ENCODE measurements at regions not wholly inside any gene's neighbourhood (a gene's known extent, or its start where the extent isn't known, plus 50 kb on each side); places are given as distances from the start of the nearest gene placed in this dataset.

- TF ChIP-seq, protein P1, sequence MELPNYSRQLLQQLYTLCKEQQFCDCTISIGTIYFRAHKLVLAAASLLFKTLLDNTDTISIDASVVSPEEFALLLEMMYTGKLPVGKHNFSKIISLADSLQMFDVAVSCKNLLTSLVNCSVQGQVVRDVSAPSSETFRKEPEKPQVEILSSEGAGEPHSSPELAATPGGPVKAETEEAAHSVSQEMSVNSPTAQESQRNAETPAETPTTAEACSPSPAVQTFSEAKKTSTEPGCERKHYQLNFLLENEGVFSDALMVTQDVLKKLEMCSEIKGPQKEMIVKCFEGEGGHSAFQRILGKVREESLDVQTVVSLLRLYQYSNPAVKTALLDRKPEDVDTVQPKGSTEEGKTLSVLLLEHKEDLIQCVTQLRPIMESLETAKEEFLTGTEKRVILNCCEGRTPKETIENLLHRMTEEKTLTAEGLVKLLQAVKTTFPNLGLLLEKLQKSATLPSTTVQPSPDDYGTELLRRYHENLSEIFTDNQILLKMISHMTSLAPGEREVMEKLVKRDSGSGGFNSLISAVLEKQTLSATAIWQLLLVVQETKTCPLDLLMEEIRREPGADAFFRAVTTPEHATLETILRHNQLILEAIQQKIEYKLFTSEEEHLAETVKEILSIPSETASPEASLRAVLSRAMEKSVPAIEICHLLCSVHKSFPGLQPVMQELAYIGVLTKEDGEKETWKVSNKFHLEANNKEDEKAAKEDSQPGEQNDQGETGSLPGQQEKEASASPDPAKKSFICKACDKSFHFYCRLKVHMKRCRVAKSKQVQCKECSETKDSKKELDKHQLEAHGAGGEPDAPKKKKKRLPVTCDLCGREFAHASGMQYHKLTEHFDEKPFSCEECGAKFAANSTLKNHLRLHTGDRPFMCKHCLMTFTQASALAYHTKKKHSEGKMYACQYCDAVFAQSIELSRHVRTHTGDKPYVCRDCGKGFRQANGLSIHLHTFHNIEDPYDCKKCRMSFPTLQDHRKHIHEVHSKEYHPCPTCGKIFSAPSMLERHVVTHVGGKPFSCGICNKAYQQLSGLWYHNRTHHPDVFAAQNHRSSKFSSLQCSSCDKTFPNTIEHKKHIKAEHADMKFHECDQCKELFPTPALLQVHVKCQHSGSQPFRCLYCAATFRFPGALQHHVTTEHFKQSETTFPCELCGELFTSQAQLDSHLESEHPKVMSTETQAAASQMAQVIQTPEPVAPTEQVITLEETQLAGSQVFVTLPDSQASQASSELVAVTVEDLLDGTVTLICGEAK (IDR thresholded peaks at IDR 0.05; ENCODE audit: borderline replicate concordance), result no peak
These were observed 137.1 kb downstream of the C16orf95 start (continued) for GRCh38 chr16:87180069-87180468.

DNA sequence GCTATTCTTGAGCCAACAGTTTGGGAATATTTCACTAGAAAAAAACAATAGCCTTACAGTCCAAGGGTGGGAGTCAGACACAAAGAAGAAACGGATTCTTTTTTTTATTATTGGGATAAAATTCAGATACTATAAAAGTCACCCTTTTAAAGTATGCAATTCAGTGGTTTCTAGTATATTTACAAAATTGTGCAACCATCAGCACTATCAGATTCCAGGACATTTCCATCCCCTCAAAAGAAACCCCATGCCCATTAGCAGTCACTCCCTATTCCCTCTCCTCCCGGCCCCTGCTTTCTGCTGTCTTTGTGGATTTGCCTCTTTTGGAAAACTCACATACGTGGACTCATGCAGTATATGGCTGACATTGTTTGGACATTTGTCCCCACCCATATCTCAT is 134.4 kb downstream of the C16orf95 start:
- Histone ChIP-seq H4K20me1 (ENCODE audit: control insufficient read depth, insufficient read depth) (no peaks in the 10 kb centered on the region), H2AFZ (ENCODE audit: control insufficient read depth, low read depth, low read length) (no peak overlapping the region), H3K4me2 (ENCODE audit: control insufficient read depth, insufficient read depth) (no peak overlapping the region), H3K9ac (ENCODE audit: control insufficient read depth, insufficient read depth, low read length) (no peak overlapping the region), H3K79me2 (ENCODE audit: control insufficient read depth, insufficient read depth, low read length) (no peaks in the 10 kb centered on the region), H3K4me3 (no peak overlapping the region), H3K27me3 (replicated peaks in 1 of 2; ENCODE audit: control insufficient read depth in 2 of 2, insufficient read depth in 2 of 2, low read length in 1 of 2) (no peaks in the 10 kb centered on the region), H3K27ac (ENCODE audit: control insufficient read depth, insufficient read depth) (no peak overlapping the region), H3K4me1 (ENCODE audit: control insufficient read depth, insufficient read depth, low read length) (no peaks in the 10 kb centered on the region), H3K36me3 (ENCODE audit: control insufficient read depth in 2 of 2, insufficient read depth in 2 of 2, low read length in 1 of 2) (no peaks in the 10 kb centered on the region), H3K9me3 (replicated peaks; ENCODE audit: control insufficient read depth, insufficient read depth, low read length) (peaks cover 2% of the 10 kb centered on the region; the same call in 1 of the 3 replicates)
- RAD21 ChIA-PET (ENCODE audit: unreplicated experiment), result no interaction called here
- in situ Hi-C loops (cut with MboI) (no loop called here), intact Hi-C loops (cut with micrococcal nuclease; ENCODE audit: unreplicated experiment) (no loop called here)
- FAIRE-seq (no peak), DNase-seq (ENCODE audit: low read depth, low spot score) (no peak), ATAC-seq (no peak)
- POLR2A ChIA-PET, result no interaction called here
- BruUV-seq (replicated peaks), result no TSS peak
- CTCF ChIA-PET, result no interaction called here
- WGBS (ENCODE audit: insufficient coverage, insufficient replicate concordance, low lambda C conversion rate, missing lambda C conversion rate), result 16% methylated on average over 3 of the region's 3 CpGs
- SMC1A ChIA-PET (ENCODE audit: uncharacterized antibody, unreplicated experiment), result no interaction called here
- TF ChIP-seq RB1 (IDR thresholded peaks at IDR 0.05; ENCODE audit: borderline replicate concordance), result no peak
- TF ChIP-seq SP1 (IDR thresholded peaks at IDR 0.05; ENCODE audit: low read depth, low read length), result no peak
- TF ChIP-seq NR2F1 (conservative IDR thresholded peaks at IDR 0.05), result no peak
- TF ChIP-seq KAT2A (conservative IDR thresholded peaks at IDR 0.05; ENCODE audit: control insufficient read depth, low read depth, low read length), result no peak
- TF ChIP-seq, protein P2, sequence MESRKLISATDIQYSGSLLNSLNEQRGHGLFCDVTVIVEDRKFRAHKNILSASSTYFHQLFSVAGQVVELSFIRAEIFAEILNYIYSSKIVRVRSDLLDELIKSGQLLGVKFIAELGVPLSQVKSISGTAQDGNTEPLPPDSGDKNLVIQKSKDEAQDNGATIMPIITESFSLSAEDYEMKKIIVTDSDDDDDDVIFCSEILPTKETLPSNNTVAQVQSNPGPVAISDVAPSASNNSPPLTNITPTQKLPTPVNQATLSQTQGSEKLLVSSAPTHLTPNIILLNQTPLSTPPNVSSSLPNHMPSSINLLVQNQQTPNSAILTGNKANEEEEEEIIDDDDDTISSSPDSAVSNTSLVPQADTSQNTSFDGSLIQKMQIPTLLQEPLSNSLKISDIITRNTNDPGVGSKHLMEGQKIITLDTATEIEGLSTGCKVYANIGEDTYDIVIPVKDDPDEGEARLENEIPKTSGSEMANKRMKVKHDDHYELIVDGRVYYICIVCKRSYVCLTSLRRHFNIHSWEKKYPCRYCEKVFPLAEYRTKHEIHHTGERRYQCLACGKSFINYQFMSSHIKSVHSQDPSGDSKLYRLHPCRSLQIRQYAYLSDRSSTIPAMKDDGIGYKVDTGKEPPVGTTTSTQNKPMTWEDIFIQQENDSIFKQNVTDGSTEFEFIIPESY (IDR thresholded peaks at IDR 0.05), result no peak
- no peak for TF ChIP-seq ZNF687 (IDR thresholded peaks at IDR 0.05)
- no peak for TF ChIP-seq ZZZ3 (IDR thresholded peaks at IDR 0.05; ENCODE audit: control insufficient read depth, insufficient read length, low read depth)
- TF ChIP-seq MAX (IDR thresholded peaks at IDR 0.05; ENCODE audit: low read depth, low read length), result no peak
- TF ChIP-seq, protein P3, sequence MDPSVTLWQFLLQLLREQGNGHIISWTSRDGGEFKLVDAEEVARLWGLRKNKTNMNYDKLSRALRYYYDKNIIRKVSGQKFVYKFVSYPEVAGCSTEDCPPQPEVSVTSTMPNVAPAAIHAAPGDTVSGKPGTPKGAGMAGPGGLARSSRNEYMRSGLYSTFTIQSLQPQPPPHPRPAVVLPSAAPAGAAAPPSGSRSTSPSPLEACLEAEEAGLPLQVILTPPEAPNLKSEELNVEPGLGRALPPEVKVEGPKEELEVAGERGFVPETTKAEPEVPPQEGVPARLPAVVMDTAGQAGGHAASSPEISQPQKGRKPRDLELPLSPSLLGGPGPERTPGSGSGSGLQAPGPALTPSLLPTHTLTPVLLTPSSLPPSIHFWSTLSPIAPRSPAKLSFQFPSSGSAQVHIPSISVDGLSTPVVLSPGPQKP (IDR thresholded peaks at IDR 0.05; ENCODE audit: low read depth, low read length), result no peak
- no peak for TF ChIP-seq ZNF384 (IDR thresholded peaks at IDR 0.05; ENCODE audit: borderline replicate concordance, low read depth, low read length)
- no peak for TF ChIP-seq PAX5 (IDR thresholded peaks at IDR 0.05; ENCODE audit: borderline replicate concordance, low read depth, low read length)
